HG03139 (cell line): ENCODE measurements at regions not wholly inside any gene's neighbourhood (a gene's known extent, or its start where the extent isn't known, plus 50 kb on each side); places are given as distances from the start of the nearest gene placed in this dataset.
"Not testable (repeated sequence)": the region's sequence is repeated elsewhere in the genome, so short reads cannot be mapped to it uniquely, and the experiment has no call there.

Experiments used
- ATAC-seq: cut with Tn5 transposase; IDR thresholded peaks from one replicate; pipeline ENCODE4 v1.9.1; 2021; ENCODE audit not compliant: unreplicated experiment

GRCh38 chr16:65716737-65717700 is 595.2 kb upstream of the CDH11 start:
- ATAC-seq, result no peak

- no peak for ATAC-seq
These were observed 591.4 kb upstream of the CDH11 start for GRCh38 chr16:65713181-65713808.

- no peak for ATAC-seq
These were observed 588.2 kb upstream of the CDH11 start for GRCh38 chr16:65710107-65710506.

- ATAC-seq, result no peak
These were observed 583.0 kb upstream of the CDH11 start for GRCh38 chr16:65704866-65705265.

GRCh38 chr16:65702707-65703402 is 581.0 kb upstream of the CDH11 start:
- ATAC-seq, result no peak

- ATAC-seq, result no peak
These were observed 578.7 kb upstream of the CDH11 start for GRCh38 chr16:65700596-65700995.

- ATAC-seq, result no peak
These were observed 577.0 kb upstream of the CDH11 start for GRCh38 chr16:65698791-65699321.

- no peak for ATAC-seq
These were observed 575.7 kb upstream of the CDH11 start for GRCh38 chr16:65697521-65697920.

- ATAC-seq, result no peak
These were observed 575.2 kb upstream of the CDH11 start for GRCh38 chr16:65697065-65697464.

GRCh38 chr16:65691846-65692245 is 570.0 kb upstream of the CDH11 start:
- not testable (repeated sequence) for ATAC-seq

GRCh38 chr16:65689726-65690125 is 567.9 kb upstream of the CDH11 start:
- no peak for ATAC-seq

- no peak for ATAC-seq
These were observed 566.4 kb upstream of the CDH11 start for GRCh38 chr16:65688301-65688700.

GRCh38 chr16:65684230-65684629 is 562.4 kb upstream of the CDH11 start:
- no peak for ATAC-seq

- ATAC-seq, result no peak
These were observed 559.5 kb upstream of the CDH11 start for GRCh38 chr16:65681406-65681805.

- no peak for ATAC-seq
These were observed 557.9 kb upstream of the CDH11 start for GRCh38 chr16:65679785-65680184.

GRCh38 chr16:65675161-65675560 is 553.3 kb upstream of the CDH11 start:
- no peak for ATAC-seq

GRCh38 chr16:65672960-65673359 is 551.1 kb upstream of the CDH11 start:
- no peak for ATAC-seq

- ATAC-seq, result no peak
These were observed 549.2 kb upstream of the CDH11 start for GRCh38 chr16:65671071-65671470.

GRCh38 chr16:65668064-65668595 is 546.3 kb upstream of the CDH11 start:
- no peak for ATAC-seq

GRCh38 chr16:65667011-65667578 is 545.2 kb upstream of the CDH11 start:
- ATAC-seq, result no peak
